NCI-H1930 (cell line): ENCODE measurements at regions not wholly inside any gene's neighbourhood (a gene's known extent, or its start where the extent isn't known, plus 50 kb on each side); places are given as distances from the start of the nearest gene placed in this dataset.

Experiments used
- DNase-seq, 2 experiments: peaks; one replicate each; lab custom pipeline; 2025; lab: John Stamatoyannopoulos, UW

DNA sequence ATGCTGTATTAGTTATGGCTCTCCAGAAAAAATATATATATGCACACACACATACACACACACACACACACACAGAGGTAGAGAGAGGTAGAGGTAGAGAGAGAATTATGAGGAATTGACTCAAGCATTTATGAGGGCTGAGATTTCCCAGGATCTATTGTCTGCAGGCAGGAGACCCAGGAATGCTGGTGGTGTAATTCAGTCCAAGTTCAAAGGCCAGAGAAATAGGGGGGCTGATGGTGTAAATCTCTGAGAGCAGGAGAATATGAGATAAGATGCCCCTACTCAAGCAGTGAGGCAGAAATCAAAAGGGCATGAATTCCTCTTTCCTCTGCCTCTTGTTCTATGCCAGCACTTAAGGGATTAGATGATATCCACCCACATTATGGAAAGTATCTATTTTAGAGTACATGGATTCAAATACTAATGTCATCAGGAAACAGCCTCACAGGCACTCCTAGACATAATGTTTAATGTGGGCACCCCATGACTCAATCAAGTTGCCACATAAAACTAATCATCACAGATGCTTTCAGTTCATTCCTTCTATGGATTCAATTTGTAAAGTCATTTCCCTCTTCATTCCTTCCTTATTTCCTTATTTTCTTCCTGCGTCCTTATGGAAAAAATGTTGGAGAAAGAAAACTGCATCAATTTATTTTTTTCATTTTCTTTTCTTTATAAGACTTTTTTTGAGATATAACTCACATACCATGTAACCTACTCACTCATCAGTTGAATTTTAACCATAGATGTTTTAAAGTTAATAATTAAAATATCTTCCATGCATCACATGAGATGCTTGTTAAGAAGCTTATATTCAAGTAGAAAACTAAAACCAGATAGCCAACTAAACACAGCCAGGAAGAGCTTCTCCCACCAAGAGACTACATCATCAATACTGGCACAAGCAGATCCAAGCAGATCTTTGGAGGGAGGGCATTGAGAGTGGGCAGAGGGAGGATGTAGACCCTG lies 406.2 kb downstream of the MBD2 start:
- no peak for DNase-seq

- no peak for DNase-seq
Observed at GRCh38 chr18:53800171-53800570, 424.3 kb downstream of the MBD2 start.

DNA sequence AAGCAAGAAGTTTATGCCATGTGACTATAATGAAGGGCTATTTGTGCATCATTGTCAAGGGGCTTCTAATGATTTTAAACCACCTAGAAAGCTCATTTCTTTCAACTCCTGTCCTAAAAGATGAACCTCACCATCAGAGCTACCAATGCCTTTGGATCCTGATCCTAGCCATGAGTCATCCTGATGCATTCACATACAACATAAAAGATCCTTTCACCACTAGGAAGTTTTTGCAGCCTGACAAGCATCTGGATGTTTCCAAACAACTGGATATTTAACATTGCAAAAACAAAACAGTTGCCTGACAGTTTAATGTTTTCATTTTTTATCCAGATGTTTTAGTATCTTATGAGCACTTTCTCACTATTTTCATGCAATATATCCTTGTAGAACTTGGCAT lies 425.3 kb downstream of the MBD2 start:
- DNase-seq, result no peak

GRCh38 chr18:53798516-53798915 lies 426.0 kb downstream of the MBD2 start:
- no peak for DNase-seq

DNA sequence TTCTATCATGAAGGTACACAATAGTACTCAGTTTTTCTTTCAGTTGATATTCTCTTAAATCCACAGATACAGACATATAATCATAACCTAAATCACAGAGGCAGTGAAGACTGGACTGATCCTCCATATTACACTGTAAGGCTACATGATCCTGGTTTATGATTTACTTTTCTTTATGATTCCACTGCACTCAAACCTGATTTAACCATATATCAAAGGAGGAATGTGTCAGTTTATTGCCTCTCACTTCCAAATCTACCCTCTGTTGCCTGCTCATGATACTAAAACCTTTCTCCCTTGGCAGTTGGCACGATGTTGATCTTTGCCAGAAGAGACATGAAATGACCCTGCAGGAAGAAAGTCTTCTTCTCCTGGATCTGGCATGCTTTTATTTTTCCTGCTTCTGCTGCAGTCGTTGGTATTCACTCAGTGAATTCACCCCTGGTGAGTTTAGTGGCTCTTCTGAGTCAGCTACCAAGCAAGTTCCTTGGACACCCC lies 426.4 kb downstream of the MBD2 start:
- no peak for DNase-seq

GRCh38 chr18:53796040-53796729 lies 428.3 kb downstream of the MBD2 start:
- no peak for DNase-seq

GRCh38 chr18:53795610-53796009 lies 428.9 kb downstream of the MBD2 start:
- DNase-seq, result no peak

- no peak for DNase-seq
Observed at GRCh38 chr18:53795061-53795460, 429.4 kb downstream of the MBD2 start.

GRCh38 chr18:53792762-53793161 lies 431.7 kb downstream of the MBD2 start:
- DNase-seq, result no peak

- no peak for DNase-seq
Observed at GRCh38 chr18:53790786-53791185, 433.7 kb downstream of the MBD2 start.

DNA sequence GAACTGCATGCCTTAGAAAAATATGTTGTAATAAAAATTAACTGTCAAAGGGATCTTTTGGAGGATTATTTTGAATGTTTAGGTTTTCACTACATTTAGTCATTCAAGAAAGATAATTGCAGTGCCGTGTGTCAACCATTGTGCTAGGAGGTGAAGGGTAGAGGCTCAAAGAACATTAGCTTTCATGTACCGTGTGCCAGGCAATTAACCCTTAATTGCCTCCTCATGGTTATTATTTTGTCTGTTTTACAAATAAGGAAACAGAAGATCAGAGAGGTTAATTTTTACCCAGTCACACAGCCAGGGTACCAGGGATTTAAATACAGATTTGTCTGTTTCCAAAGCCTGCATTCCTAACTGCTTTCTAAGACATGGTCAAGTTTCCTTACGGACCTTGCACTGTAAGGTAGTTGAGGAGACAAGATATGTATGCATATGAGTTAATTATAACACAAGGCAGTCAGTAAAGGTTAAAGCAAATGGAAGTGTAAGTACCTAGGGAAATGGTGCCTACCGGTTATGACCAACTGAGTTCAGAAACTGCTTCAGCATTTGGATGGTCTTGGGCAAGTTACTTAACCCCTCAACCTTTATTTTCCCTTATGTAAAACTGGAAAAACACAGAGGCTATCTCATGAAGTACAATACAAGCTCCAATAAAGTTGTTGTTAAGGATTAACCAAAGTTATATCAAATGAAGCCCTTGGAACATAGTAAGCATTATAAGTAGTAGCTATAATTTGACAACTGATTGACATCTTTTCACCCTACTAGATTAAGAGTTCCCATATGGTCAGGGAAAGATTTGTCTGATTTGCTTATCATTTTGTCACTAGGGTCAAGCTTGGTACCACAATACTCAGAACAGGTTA lies 434.9 kb downstream of the MBD2 start:
- no peak for DNase-seq

DNA sequence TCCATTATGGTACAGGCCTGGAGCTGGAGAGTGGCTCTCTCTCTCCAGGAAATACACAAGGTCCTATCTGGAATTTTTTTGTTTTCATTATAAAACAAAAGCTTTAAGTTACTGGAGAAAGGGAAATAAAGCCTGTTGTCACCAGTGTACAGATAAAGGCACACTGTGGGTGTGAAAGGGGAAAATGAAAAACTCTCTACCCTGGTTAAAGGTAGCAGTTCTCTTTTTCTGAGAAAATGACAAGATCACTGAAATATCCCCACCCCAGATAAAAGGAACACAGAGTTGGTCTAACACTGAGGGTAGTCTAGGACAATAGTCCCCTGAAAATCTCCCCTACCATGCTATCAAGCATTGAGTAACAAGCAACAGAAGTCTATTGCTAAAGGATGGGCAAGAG lies 438.7 kb downstream of the MBD2 start:
- no peak for DNase-seq

GRCh38 chr18:53784253-53784652 lies 440.2 kb downstream of the MBD2 start:
- no peak for DNase-seq

DNA sequence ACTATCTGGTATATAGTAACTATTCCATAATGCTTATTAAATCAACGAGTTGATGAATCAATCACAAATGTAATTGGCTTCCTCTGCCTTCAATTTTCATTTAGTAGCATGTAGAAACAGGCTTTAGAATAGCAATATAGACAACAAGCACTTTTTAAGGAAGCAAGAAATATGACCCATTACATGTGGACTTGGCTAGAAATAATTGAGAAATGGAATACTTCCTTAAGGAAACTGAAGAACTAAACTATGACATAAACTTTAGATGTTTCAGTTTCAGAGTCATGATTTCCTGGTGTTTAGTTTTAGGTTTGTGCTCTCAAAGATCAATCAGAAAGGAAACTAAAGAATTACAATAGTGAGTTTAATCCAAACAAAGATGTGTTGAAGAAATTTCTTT lies 443.8 kb downstream of the MBD2 start:
- no peak for DNase-seq

DNA sequence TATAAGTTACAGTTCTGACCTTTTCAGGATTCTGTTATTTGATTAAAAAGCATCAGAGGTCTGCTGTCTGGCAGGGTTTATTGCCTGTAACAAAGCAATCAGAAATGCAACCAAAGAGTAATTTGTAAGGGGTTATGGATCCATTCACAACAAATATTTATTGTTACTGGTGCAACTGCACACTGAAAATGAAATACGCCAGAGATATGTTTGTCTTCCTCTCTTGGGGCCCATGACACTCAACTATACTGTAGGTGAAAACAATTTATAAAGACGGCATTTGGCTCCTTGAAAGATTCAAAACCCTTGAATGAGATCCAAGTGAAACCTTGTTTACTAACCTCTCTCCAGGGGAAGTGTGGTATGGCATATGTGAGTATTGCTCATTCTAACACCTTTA lies 452.2 kb downstream of the MBD2 start:
- peak in 1 of 2 experiments; percentile 27 for DNase-seq

- peak; percentile 75 to 87 for DNase-seq
Observed at GRCh38 chr18:53771664-53772063, 452.8 kb downstream of the MBD2 start.

DNA sequence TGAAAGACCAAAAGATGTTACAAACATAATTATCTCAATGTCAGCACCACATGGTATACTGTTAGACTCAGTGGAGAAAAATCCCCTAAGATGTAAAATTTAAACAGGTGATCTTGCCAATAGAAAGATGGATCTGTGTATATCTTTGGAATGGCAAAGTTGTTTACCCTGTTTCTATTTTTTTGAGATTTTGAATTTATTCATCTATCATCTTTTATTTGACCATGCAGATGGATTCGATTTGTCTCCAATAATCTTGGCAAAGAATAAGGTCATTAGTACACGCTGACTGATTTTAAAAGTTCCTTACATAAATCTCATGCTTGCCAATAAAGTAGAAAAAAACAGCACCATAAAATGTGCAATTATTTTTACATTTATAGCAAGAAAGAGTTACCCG lies 459.3 kb downstream of the MBD2 start:
- no peak for DNase-seq

GRCh38 chr18:53764086-53764485 lies 460.4 kb downstream of the MBD2 start:
- DNase-seq, result no peak

DNA sequence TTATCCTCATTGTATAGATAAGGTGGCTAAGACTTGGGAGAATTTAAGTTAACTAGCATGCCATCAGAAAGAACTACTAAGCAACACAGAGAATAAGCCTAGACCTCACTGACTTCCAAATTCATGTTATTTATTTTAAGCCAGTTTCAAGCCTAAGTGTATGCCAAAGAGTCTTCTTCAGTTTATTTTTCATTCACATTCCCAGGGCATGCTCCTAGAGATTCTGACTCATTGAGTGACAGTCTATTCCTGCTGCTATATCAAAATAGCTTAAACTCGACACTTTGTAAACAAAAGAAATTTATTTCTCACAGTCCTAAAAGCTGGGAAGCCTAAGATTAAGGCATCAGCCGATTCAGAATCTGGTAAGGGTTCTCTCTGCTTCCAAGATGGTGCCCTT lies 467.1 kb downstream of the MBD2 start:
- no peak for DNase-seq

DNA sequence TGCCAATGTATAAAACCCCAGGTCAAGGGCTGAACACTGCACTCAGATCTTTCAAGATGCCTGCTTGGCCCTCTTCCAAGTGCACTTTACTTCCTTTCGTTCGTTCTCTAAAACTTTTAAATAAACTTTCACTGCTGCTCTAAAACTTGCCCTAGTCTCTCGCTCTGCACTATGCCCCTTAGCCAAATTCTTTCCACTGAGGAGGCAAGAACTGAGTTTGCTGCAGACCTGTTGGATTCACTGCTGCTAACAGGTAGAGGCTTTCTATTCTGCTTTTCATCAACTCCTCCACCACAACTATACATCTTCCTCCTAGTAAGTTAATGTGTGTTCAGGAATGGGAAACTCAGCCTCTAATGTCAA lies 467.9 kb downstream of the MBD2 start:
- no peak for DNase-seq

DNA sequence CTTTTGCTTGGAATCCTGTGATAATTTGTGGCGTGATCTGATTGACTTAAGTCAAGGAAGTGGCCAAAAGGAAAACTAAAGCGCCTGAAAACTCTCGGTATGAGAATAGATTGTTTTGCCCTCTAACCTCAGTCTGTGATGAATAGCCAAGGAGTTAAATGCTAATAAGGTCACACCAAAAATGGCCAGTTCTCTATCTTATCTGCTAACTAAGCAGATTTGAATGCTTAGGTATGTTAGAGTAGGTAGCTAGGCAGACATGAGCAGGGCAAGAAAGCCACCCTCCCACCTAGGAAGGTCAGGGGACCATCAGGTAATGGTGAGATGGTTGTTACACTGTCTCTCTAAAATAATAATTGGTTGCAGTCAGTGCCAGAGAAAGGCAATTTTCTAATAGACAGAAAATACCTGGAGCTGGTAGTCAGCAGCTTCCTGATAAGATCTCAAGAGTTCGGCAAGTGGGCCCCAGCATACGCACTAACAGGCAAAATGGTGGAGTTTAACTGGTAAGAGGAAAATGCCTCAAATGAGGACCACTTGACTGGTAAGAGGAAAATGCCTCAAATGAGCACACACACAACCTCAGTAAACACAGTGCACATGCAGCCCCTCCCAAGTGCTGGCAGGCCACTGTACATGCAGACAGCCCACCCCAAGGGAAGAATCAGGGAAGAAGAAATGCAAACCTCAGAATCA lies 468.4 kb downstream of the MBD2 start:
- DNase-seq, result no peak

DNA sequence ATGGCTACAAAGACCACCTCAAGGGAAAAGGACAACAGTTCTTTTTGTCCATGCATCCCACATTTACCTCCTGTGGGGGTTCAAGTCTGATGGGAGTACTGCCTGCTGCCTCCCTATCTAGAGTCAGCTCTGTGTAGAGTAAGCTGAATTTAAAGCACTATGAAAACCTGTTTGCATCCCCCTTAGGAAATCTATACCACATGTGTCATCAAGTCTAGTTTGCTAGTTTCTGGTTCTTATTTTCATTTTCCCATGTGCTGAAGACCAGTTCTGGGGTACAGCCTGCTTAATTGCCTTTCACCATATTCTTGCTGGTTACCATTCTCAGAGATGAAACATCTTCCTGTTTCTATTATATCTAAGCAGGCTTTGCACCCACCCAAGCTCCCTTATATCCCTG lies 470.3 kb downstream of the MBD2 start:
- DNase-seq, result no peak
